IPS-NIHi7 (cell line): ENCODE measurements at regions not wholly inside any gene's neighbourhood (a gene's known extent, or its start where the extent isn't known, plus 50 kb on each side); places are given as distances from the start of the nearest gene placed in this dataset.
A peak's percentile ranks its signal among the peaks of the same experiment; 100 is the strongest.
"Not testable (repeated sequence)": the region's sequence is repeated elsewhere in the genome, so short reads cannot be mapped to it uniquely, and the experiment has no call there.

ENCODE experiments used
- DNase-seq: peaks from one replicate; pipeline ENCODE4 v3.0.0; 2012; ENCODE audit warnings: mixed read lengths; ENCODE audit errors: extremely low spot score

GRCh38 chrX:27404366-27404765, 58.8 kb downstream of the PPP4R3C start:
- no peak for DNase-seq

- DNase-seq: no peak
These were observed 64.0 kb downstream of the PPP4R3C start for GRCh38 chrX:27399146-27399456.

- DNase-seq: no peak
These were observed 71.5 kb downstream of the PPP4R3C start for GRCh38 chrX:27391623-27392022.

- DNase-seq: no peak
These were observed 81.7 kb downstream of the PPP4R3C start for GRCh38 chrX:27381419-27381818.

- no peak for DNase-seq
These were observed 82.8 kb downstream of the PPP4R3C start for GRCh38 chrX:27380163-27380845.

GRCh38 chrX:27354021-27354420, 109.1 kb downstream of the PPP4R3C start:
- no peak for DNase-seq

GRCh38 chrX:27350476-27350875, 112.7 kb downstream of the PPP4R3C start:
- DNase-seq: no peak

- peak; percentile 35 for DNase-seq
These were observed 126.6 kb downstream of the PPP4R3C start for GRCh38 chrX:27336466-27337091.

- no peak for DNase-seq
These were observed 141.5 kb downstream of the PPP4R3C start for GRCh38 chrX:27321632-27322031.

GRCh38 chrX:27309406-27309805, 153.7 kb downstream of the PPP4R3C start:
- no peak for DNase-seq

- DNase-seq: no peak
These were observed 155.6 kb downstream of the PPP4R3C start for GRCh38 chrX:27307546-27307945.

GRCh38 chrX:27292552-27292951, 170.6 kb downstream of the PPP4R3C start:
- DNase-seq: not testable (repeated sequence)

- no peak for DNase-seq
These were observed 186.4 kb downstream of the PPP4R3C start for GRCh38 chrX:27276751-27277150.

- DNase-seq: no peak
These were observed 208.5 kb downstream of the PPP4R3C start for GRCh38 chrX:27254656-27255055.

- DNase-seq: no peak
These were observed 211.8 kb downstream of the PPP4R3C start for GRCh38 chrX:27251369-27251768.

GRCh38 chrX:27242581-27242980, 220.6 kb downstream of the PPP4R3C start:
- DNase-seq: no peak

GRCh38 chrX:27241981-27242380, 221.2 kb downstream of the PPP4R3C start:
- peak; percentile 5 for DNase-seq

- DNase-seq: not testable (repeated sequence)
These were observed 223.1 kb downstream of the PPP4R3C start for GRCh38 chrX:27240042-27240441.

GRCh38 chrX:27236681-27237080, 226.5 kb downstream of the PPP4R3C start:
- DNase-seq: no peak

GRCh38 chrX:27229721-27230120, 233.4 kb downstream of the PPP4R3C start:
- DNase-seq: no peak

- DNase-seq: no peak
These were observed 240.5 kb downstream of the PPP4R3C start for GRCh38 chrX:27222661-27223060.

GRCh38 chrX:27186671-27187070, 276.5 kb downstream of the PPP4R3C start:
- DNase-seq: peak; percentile 9

GRCh38 chrX:27163236-27163635, 299.9 kb downstream of the PPP4R3C start:
- DNase-seq: no peak

GRCh38 chrX:27162496-27162895, 300.6 kb downstream of the PPP4R3C start:
- DNase-seq: no peak
